ENCODE measurements at regions not wholly inside any gene's neighbourhood (a gene's known extent, or its start where the extent isn't known, plus 50 kb on each side); places are given as distances from the start of the nearest gene placed in this dataset.
A peak's percentile ranks its signal among the peaks of the same experiment; 100 is the strongest.
"Not testable (repeated sequence)": the region's sequence is repeated elsewhere in the genome, so short reads cannot be mapped to it uniquely, and the experiment has no call there.

DNA sequence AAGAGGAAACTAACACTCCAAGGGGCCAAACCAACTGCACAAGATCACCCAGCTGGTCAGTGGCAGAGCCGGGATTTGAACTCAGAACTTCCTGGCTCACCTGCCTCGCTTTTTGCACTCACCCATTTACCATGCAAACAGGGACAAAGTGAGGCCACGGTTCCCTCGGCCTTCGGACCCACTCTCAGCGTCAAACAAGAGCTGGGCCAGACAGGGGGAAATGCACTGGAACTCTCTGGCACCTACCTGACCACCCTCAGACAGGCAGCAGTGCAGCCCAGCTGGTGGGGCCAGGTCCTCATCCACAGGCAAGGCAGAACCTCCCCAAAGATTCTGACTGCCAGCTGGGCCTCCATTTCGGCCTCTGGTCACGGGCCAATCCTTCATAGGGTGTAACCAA, 93.7 kb upstream of the SRSF6 start:
- DNase-seq: no peak

GRCh38 chr20:43363506-43363905, 94.2 kb upstream of the SRSF6 start:
- DNase-seq: no peak

DNA sequence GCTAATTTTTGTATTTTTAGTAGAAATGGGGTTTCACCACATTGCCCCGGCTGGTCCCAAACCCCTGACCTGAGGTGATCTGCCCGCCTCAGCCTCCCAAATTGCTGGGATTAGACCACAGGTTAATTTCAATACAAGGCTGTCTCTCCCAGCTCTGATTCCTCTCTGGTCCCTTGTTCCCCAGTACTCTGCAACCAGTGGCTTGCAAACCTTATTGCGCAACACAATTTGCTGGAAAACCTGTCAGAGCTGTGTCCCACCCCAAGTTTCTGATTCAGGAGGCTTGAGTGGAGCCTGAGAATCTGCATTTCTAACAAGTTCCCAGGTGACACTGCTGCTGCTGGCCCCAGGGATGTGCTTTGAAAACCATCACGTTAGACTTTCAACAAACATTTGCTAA, 96.2 kb upstream of the SRSF6 start:
- DNase-seq: no peak

- DNase-seq: no peak
Measured at GRCh38 chr20:43360016-43360415, 97.7 kb upstream of the SRSF6 start.

GRCh38 chr20:43358811-43359210, 98.9 kb upstream of the SRSF6 start:
- DNase-seq: no peak

GRCh38 chr20:43357352-43357751, 100.3 kb upstream of the SRSF6 start:
- no peak for DNase-seq

GRCh38 chr20:43355610-43356009, 102.1 kb upstream of the SRSF6 start:
- no peak for DNase-seq

DNA sequence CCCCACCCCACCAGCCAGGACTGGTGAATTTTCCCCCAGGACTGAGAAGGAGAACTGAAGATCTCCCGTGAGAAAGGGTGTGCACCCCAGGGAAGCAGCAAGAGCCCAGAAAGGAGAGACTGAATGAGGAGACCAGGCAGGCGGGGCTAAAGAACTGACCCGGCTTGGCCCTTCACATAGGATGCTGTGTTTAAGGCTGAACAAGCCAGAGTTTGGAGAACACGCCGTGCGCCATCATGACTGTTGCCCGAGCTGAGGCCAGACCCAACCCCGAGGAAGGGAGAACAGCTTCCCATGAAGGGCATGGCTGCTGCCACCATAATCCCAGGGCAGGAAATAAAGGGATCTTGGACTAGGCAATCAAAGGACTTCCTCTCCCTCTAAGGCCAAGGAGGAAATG, 104.7 kb upstream of the SRSF6 start:
- no peak for DNase-seq

DNA sequence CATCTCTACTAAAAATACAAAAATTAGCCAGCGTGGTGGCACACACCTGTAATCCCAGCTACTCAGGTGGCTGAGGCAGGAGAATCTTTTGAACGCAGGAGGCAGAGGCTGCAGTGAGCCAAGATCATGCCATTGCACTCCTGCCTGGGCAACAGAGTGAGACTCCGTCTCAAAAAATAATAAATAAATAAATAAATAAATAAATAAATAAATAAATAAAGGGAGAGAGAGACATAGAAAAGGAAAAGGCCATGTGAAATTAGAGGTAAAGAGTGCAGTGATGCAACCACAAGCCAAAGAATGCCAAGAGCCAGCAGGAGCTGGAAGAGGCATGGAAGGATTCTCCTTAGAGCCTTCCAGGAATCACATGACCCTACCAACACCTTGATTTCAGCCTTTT, 107.0 kb upstream of the SRSF6 start:
- DNase-seq: not testable (repeated sequence)

DNA sequence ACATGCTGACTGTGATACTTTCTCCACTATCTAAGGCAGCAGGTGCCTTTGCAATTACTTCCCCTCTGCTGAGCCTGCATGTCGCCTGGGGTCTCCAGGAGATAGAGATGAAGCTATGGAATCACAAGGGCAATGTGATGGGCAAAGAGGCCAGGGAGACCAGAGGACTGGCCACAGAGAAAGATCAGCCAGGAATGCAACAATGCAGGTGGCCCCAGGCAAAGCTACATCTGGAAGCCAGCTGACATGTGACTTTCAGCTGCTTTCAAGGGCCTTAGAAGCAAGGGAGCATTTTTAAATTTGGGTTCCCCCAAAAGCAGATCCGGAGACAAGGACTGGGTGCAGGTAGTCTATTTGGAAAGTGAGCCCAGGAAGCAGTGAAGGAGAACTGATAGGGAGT, 107.9 kb upstream of the SRSF6 start:
- DNase-seq: no peak

DNA sequence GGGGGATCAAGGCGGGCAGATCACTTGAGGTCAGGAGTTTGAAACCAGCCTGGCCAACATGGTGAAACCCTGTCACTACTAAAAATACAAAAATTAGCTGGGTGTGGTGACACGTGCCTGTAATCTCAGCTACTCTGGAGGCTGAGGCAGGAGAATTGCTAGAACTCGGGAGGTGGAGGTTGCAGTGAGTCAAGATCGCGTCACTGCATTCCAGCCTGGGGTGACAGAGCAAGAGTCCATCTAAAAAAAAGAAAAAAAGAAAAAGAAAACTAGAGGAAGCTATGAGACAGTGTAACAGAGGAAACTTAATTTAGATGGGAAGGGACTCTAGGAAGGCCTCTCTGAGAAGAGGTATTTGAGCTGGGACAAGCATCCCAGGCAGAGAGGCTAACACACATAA, 109.9 kb upstream of the SRSF6 start:
- not testable (repeated sequence) for DNase-seq

GRCh38 chr20:43345676-43346075, 112.0 kb upstream of the SRSF6 start:
- no peak for DNase-seq

GRCh38 chr20:43341511-43341910, 116.2 kb upstream of the SRSF6 start:
- DNase-seq: no peak

GRCh38 chr20:43337036-43337435, 120.7 kb upstream of the SRSF6 start:
- DNase-seq: no peak

DNA sequence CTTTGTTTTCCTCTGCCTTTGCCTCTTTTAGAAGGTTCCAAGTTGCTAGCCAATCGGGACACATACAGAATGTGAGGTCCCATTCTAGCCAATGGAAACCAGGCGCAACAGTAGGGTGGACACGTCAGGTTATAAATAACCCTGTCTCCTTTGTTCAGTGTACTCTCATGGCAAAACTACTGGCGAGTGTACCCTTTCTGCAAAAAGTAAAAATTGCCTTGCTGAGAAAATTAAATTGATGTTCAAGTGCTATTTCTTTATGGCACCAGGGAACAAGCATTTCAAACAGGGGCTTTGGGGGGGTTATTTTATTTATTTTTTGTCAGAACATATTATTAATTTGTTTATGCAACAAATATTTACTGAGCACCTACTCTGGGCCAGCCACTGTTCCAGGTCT, 123.6 kb upstream of the SRSF6 start:
- no peak for DNase-seq

DNA sequence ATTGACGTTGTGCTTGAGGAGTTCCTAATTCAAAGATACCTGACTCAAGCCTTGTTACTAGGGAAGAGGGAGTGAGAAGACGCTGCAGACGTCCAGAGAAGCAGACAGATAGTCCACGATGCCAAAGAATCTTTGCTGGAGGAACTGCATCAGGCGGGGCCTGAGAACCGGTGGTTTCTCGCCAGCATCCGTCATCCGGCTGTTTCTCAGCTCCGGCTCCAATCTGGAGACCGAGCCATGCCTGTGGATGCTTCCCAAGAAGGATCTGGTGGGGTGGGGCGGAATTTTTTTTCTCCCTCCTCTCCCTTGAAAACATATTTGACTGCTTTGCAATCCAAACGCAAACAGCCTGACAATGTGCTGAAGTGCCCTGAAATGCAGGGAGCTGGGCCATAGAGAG, 125.8 kb upstream of the SRSF6 start:
- no peak for DNase-seq

- no peak for DNase-seq
Measured at GRCh38 chr20:43328697-43329096, 129.0 kb upstream of the SRSF6 start.

- DNase-seq: not testable (repeated sequence)
Measured at GRCh38 chr20:43327234-43327633, 130.5 kb upstream of the SRSF6 start.

- no peak for DNase-seq
Measured at GRCh38 chr20:43325926-43326325, 131.8 kb upstream of the SRSF6 start.

- DNase-seq: no peak
Measured at GRCh38 chr20:43323592-43323991, 133.9 kb upstream of the PTPRT start.

DNA sequence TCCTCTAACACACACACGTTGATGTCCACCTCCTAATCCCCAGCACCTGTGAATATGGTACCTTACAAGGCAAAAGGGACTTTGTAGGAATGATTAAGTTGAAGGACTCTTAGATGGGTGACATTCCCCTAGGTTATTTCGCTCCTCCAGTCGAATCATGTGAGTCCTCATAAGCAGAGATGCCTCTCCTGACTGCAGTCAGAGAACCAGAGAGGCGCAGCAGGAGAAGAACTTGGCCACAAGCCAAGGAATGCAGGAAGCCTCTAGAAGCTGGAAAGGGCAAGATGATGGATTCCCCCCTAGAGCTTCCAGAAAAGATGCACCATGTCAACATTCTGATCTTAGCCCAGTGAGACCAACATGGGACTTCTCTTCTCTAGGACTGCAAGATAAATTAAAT, 133.1 kb upstream of the PTPRT start:
- no peak for DNase-seq

DNA sequence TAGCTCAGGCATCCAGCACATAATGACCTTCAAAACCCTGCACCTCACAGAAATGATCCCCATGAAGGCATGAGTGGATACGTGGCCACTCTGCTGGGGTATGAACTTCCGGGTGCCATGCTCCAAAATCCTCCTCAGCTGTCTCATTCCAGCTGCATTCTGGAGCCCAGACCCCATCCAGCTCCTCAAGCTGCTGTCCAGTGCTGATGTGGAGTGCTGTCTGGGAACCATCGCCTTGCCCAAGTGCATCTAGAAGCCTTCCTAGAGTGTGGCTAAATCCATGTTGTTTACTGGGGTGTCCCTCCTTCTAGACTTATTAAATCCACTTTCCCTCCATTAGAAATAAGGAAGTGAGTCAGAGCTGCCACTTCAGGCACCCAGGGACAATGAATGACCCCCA, 130.8 kb upstream of the PTPRT start:
- no peak for DNase-seq

- no peak for DNase-seq
Measured at GRCh38 chr20:43318755-43319297, 129.1 kb upstream of the PTPRT start.

GRCh38 chr20:43316271-43316670, 126.6 kb upstream of the PTPRT start:
- no peak for DNase-seq

DNA sequence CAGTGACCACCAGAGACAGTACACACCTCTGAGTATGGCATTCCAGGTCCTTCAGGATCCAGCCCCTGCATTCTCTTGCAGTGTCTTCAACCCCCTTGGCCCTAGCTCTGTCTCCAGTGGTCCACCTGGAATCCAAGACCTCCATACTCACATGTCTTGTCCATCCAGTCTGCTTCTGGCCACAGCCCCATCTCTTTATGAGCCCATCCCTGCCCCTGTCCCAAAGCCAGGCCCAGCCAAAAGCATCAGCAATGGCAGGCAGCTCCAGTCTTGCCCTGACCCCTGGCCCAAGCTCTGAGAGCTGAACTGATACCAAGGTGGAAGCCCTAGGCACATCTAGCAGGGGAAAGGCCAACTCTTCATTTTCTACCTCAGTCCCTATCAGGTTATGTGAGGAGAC, 119.6 kb upstream of the PTPRT start:
- DNase-seq: no peak

GRCh38 chr20:43306837-43307236, 117.1 kb upstream of the PTPRT start:
- DNase-seq: peak in 2 of 14 donors; percentile 1 to 28

All from C1 segment of cervical spinal cord (tissue), 14 donors.